Kidney (tissue), 13 donors: ENCODE measurements at regions not wholly inside any gene's neighbourhood (a gene's known extent, or its start where the extent isn't known, plus 50 kb on each side); places are given as distances from the start of the nearest gene placed in this dataset.
"Not testable (repeated sequence)": the region's sequence is repeated elsewhere in the genome, so short reads cannot be mapped to it uniquely, and the experiment has no call there.

Experiments used
- DNase-seq, 5 donors: peaks; one replicate each; pipeline ENCODE4 v3.0.0-alpha.2; 2013 to 2020
- FAIRE-seq: peaks from 2 replicates; lab custom pipeline; 2012; peaks lifted over from hg19 to GRCh38; lab: Jason Lieb, UNC
- H3K27ac ChIP-seq, 2 donors: one replicate each; pipeline ENCODE4 v1.7.0; 2013; ENCODE audit warnings: low read depth in 2 of 2, low read length in 2 of 2, inconsistent platforms in 1 of 2
- H3K27me3 ChIP-seq: one replicate; pipeline ENCODE4 v1.7.1; 2013; ENCODE audit warnings: low read length, inconsistent platforms; ENCODE audit not compliant: control insufficient read depth, insufficient read depth
- H3K36me3 ChIP-seq, 3 donors: one replicate each; pipeline versions ENCODE4 v1.7.0 to v1.7.1; 2013; ENCODE audit warnings: low read length in 3 of 3, control low read depth in 1 of 3, inconsistent platforms in 1 of 3; ENCODE audit not compliant: insufficient read depth in 3 of 3, control insufficient read depth in 2 of 3
- H3K4me1 ChIP-seq, 3 donors: one replicate each; pipeline versions ENCODE4 v1.7.0 to v1.7.1; 2013; ENCODE audit warnings: low read length in 3 of 3, inconsistent platforms in 1 of 3, low read depth in 1 of 3; ENCODE audit not compliant: control insufficient read depth in 2 of 3, insufficient read depth in 2 of 3
- H3K4me3 ChIP-seq, 3 donors: one replicate each; pipeline versions ENCODE4 v1.7.0 to v1.8.1; 2013; ENCODE audit warnings: low read length in 3 of 3, control low read depth in 1 of 3, inconsistent platforms in 1 of 3
- H3K9ac ChIP-seq, 3 donors: one replicate each; pipeline versions ENCODE4 v1.7.0 to v1.7.1; 2013; ENCODE audit warnings: low read length in 3 of 3, control low read depth in 1 of 3, inconsistent platforms in 1 of 3
- H3K9me3 ChIP-seq, 3 donors: one replicate each; pipeline versions ENCODE4 v1.7.0 to v1.7.1; 2013; ENCODE audit warnings: low read length in 3 of 3, control low read depth in 1 of 3, inconsistent platforms in 1 of 3; ENCODE audit not compliant: control insufficient read depth in 2 of 3, insufficient read depth in 1 of 3
- CTCF ChIP-seq: IDR thresholded peaks from 3 replicates; pipeline ENCODE4 v1.5.1; 2012; ENCODE audit warnings: mild to moderate bottlenecking, moderate library complexity, borderline replicate concordance; ENCODE audit not compliant: insufficient read depth; ENCODE audit errors: extremely low read depth
- intact Hi-C: fragments of 100-400 bp; cut with DNase I; formaldehyde crosslinking; loops from one replicate; pipeline ENCODE4 v1.11.1; 2022
- donor health status: control.
- donor health status: control.
- donor health status: control.
- donor health status: control.
- donor health status: control.
- donor health status: DM: yes; HTN: yes; CAD: no.
- donor health status: Normal renal cell carcinoma (clear cell type).

GRCh38 chr11:112665291-112665690 is 295.9 kb upstream of the NCAM1 start:
- TF ChIP-seq CTCF: no peak
- Histone ChIP-seq H3K27me3 (no peaks in the 10 kb centered on the region), H3K27ac (no peak overlapping the region), H3K9ac (no peak overlapping the region), H3K36me3 (no peaks in the 10 kb centered on the region), H3K4me3 (no peak overlapping the region), H3K4me1 (no peaks in the 10 kb centered on the region), H3K9me3 (peaks cover 0 to 6% (median 0%) of the 10 kb centered on the region in 3 donors)
- intact Hi-C loops: no loop called here
- FAIRE-seq (no peak), DNase-seq (no peak)

- Histone ChIP-seq H3K9ac (no peak overlapping the region), H3K4me3 (no peak overlapping the region), H3K4me1 (no peaks in the 10 kb centered on the region), H3K9me3 (peaks cover 0 to 6% (median 0%) of the 10 kb centered on the region in 3 donors), H3K27me3 (no peaks in the 10 kb centered on the region), H3K27ac (no peak overlapping the region), H3K36me3 (no peaks in the 10 kb centered on the region)
- no peak for TF ChIP-seq CTCF
- DNase-seq (no peak), FAIRE-seq (no peak)
- intact Hi-C loops: no loop called here
These were observed 295.0 kb upstream of the NCAM1 start for GRCh38 chr11:112666253-112666652.

DNA sequence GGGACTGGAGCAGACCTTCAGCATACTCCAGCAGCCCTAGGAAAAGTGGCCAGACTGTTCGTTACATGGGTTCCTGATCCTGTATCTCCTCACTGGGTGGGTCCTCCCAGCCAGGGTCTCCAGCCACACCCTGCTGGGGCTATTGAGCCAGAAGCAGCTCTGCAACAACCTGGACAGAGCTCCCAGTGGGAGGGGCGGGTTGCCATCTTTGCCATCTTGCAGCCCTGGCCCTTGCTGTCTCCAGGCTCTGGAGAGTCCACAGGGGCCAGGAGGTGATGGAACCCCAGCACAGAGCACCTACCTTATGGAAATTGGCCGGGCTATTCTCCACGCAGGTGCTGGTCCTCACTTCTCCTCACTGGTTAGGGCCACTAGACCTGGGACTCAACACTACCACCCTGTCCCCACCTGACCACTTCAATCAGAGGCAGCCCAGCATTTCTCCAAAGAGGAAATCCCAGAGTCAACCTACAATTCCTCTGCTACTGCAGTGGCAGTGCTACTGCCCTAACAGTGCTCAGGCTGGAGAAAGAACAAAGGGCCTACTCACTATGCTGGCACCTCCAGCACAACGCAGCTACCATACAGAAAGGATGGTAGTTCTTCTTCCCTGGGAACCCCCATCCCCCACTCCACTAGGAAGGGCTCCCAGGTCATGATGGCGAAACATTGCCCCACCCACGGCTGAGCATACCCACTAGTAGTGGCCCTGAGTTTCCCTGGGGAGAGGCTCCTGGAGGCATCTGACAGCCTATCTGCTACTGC is 290.2 kb upstream of the NCAM1 start:
- Histone ChIP-seq H3K9ac (no peak overlapping the region), H3K27me3 (no peaks in the 10 kb centered on the region), H3K4me1 (no peaks in the 10 kb centered on the region), H3K4me3 (no peak overlapping the region), H3K9me3 (peaks cover 0 to 5% (median 0%) of the 10 kb centered on the region in 3 donors), H3K36me3 (no peaks in the 10 kb centered on the region), H3K27ac (no peak overlapping the region)
- no peak for DNase-seq
- FAIRE-seq: no peak
- TF ChIP-seq CTCF: no peak
- intact Hi-C loops: no loop called here

GRCh38 chr11:112673401-112673800 is 287.8 kb upstream of the NCAM1 start:
- H3K9me3 ChIP-seq, H3K27ac ChIP-seq, H3K4me3 ChIP-seq, H3K27me3 ChIP-seq, H3K9ac ChIP-seq, intact Hi-C loops, FAIRE-seq, H3K4me1 ChIP-seq, DNase-seq, H3K36me3 ChIP-seq: not testable (repeated sequence)
